NCI-H2081 treated with DMSO at 0.1 percent for 48 hours (cell line): ENCODE measurements at regions not wholly inside any gene's neighbourhood (a gene's known extent, or its start where the extent isn't known, plus 50 kb on each side); places are given as distances from the start of the nearest gene placed in this dataset.

ENCODE experiments used
- DNase-seq: peaks from one replicate; lab custom pipeline; 2025; lab: John Stamatoyannopoulos, UW

GRCh38 chr10:4581929-4582328 lies 244.1 kb upstream of the AKR1E2 start:
- no peak for DNase-seq

DNA sequence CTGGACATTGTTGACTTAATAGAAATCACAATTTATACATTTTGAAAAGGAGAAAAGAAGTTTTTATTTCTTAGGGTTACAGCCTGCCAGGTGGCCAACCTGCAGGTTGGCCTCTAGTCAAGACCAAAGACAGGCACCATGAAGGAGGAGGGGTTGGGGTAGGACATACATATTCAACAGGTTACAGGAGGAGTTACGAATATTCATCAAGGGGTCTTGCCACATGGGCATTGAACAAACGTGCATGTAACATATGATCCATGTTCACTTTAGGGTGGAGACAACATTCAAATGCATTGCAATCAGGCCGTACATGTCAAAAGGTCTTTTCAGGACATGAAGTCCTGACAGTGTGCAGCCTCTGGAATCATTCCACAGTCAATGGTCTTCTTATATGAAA lies 246.2 kb upstream of the AKR1E2 start:
- DNase-seq: no peak

DNA sequence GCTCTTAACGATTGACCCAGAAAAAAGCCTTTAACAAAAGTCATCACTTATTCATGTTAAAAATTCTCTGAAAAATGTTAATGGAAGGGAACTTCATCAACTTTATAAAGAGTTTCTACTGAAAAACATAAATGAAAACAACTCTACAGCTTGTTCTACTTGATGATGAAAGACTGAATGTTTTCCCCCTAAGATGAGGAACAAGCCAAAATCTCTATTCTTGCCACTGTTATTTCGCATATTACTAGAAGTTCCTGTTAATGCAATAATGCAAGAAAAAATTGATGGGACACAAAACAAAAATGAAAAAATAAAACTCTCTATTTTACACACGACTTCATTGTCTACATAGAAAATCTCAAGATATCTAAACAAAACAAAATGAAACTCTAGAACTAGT lies 249.8 kb upstream of the AKR1E2 start:
- DNase-seq: no peak

- DNase-seq: no peak
Observed at GRCh38 chr10:4569151-4569550, 256.9 kb upstream of the AKR1E2 start.

- no peak for DNase-seq
Observed at GRCh38 chr10:4568731-4569130, 257.3 kb upstream of the AKR1E2 start.

DNA sequence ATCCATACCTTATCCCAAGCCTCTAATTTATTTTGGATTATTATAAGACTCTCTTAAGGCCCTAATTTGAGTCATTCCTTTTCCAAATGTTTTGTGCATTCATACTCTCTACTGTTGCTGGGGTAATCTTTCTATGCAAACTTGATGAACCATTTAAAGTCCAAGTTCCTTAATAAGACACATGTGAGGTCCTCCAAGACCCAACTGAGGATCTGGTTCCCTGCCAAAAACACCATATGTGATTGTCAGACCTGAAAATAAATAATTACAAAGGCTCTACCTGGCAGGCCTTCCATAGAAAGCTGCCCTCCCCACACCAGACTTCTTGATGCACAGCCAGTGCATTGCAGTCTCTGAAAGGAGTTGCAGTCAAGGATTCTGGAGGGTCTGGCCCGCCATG lies 257.9 kb upstream of the AKR1E2 start:
- no peak for DNase-seq

DNA sequence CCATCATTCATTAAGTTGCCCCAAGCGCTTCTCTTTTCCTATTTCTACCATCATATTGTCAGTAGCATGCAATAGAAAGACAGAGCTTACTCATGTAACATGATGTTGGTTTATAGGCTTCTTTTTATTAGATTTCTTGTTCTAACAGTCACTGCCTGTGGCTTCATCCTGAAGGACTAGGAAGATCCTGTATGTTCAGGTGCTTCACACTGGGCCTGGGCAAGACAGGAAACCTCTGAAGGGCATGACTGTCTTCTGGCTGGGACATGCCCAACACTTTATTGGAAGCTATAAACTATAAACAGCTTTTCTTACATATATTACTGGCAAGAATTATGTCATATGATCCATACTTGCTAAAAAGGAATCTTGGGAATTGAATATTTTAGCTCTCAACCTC lies 258.4 kb upstream of the AKR1E2 start:
- DNase-seq: no peak

- no peak for DNase-seq
Observed at GRCh38 chr10:4566011-4566410, 260.0 kb upstream of the AKR1E2 start.

GRCh38 chr10:4561296-4561695 lies 264.7 kb upstream of the AKR1E2 start:
- no peak for DNase-seq

GRCh38 chr10:4557469-4557868 lies 268.5 kb upstream of the AKR1E2 start:
- no peak for DNase-seq

DNA sequence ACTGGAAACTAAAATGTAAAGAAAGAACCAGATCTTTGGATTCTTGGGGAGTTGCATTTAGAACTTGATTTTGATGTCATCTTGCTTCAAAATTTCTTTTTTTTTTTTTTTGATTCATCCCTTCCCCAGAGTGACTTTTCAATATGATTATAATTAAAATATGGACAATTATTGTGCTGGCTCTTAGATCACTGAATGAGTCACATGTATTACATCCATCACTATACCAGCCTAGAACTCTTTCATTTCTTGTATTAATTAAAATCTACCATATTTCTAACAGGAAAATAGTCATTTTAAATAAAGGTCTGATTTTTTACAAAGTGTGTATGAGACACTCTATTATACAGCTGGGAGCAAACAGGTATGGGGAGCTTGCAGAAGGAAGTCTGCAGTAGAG lies 269.5 kb upstream of the AKR1E2 start:
- no peak for DNase-seq

GRCh38 chr10:4555920-4556319 lies 270.1 kb upstream of the AKR1E2 start:
- DNase-seq: no peak

GRCh38 chr10:4549139-4549653 lies 276.8 kb upstream of the AKR1E2 start:
- DNase-seq: no peak

DNA sequence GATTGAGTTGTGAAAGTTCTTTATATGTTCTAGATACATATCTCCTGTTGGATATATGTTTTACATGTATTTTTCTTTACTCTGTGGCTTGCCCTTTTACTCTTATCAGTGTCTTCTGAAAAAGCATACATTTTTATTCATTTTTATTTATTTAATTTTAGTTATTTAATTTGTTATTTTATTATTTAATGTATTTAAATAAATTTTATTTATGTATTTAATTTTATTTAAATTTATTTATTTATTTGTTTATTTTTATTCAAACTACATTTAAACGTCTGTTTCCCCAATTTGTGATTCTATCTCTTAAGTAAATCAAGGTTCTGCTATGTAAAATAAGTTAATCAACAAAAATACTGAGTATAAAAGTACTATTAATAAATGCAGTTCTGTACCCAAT lies 279.1 kb upstream of the AKR1E2 start:
- DNase-seq: no peak

DNA sequence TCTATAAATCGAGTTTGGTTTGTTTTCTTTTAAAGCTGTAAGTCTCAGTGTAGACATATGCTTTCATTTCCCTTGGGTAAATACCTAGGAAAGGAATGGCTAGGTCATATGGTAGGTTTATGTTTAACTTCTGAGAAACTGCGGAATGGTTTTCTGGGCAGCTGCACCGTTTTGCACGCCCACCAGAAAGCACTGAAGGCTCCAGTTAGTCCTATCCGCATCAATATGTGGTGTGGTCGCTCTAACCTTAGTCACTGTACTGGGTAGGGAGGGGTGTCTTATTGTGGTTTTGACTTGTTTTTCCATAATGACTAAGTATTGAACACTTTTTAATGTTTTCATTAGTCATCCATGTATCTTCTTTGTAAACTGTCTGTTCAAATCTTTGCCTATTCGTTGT lies 279.5 kb upstream of the AKR1E2 start:
- DNase-seq: no peak

DNA sequence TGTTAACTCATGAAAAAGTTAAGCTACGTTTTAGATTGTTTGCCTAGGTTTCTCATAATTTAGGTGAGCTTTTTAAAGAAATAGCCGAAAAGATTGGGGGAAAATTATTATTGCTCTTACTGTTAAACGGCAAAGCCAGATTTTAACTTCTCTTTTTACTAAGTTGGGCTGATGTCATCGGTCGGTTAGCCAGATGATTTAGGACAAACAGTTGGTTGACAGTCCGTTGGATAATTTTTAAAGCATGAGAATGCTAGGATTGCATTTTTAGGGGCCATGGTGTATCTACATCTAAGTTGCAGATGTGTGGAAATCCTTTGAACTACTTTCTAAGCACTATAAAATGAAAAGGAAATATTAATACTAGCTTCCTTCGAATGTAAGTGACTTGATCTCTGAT lies 280.9 kb upstream of the AKR1E2 start:
- no peak for DNase-seq

DNA sequence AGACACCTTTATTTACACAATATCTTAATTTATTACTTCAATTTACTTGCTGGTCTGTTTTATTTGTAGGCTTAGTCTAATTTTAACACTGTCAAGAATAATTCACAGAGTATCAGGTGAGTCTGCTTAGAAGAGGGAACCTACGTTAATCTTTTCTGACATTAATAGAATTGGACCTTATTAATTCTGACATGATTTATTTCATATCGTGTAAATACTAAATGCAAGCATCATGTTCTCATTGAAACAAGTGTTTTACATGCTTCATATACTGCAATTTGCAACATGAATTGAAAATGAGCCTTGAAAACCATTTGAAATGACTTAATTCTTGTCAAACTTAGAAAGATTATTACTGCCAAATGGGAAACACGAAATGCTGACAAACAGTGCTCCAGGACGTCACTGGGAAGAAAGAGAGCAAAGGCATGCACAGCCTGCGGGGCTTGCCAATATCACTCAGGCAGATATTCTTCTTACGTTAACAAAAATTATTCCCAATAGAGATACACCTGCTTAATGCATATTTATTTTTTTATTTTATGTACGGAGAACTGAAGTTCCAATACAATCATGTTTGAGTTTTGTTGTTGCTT lies 282.0 kb upstream of the AKR1E2 start:
- DNase-seq: no peak

GRCh38 chr10:4541292-4541691 lies 284.7 kb upstream of the AKR1E2 start:
- no peak for DNase-seq

DNA sequence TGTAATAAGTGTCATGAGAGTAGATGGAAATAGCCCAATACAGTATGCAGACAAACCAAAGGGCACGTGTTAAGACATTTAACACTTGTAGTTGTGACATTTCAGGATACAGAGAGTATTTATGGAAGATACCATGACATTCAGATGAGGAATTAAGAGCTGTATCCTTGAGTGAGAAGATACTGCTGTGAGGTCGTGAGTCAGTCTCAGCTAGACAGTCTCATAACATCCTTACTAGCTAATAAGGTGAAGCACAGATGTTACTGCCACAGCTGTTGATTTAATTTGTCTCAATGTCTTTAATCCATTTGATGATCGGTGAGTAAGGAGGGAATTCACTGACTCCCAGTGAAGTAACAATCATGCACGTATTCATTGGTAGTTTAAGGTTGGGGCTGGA lies 288.0 kb upstream of the AKR1E2 start:
- no peak for DNase-seq

GRCh38 chr10:4535521-4535920 lies 290.5 kb upstream of the AKR1E2 start:
- DNase-seq: no peak

- no peak for DNase-seq
Observed at GRCh38 chr10:4533621-4534020, 292.4 kb upstream of the AKR1E2 start.

GRCh38 chr10:4532976-4533375 lies 293.0 kb upstream of the AKR1E2 start:
- no peak for DNase-seq

DNA sequence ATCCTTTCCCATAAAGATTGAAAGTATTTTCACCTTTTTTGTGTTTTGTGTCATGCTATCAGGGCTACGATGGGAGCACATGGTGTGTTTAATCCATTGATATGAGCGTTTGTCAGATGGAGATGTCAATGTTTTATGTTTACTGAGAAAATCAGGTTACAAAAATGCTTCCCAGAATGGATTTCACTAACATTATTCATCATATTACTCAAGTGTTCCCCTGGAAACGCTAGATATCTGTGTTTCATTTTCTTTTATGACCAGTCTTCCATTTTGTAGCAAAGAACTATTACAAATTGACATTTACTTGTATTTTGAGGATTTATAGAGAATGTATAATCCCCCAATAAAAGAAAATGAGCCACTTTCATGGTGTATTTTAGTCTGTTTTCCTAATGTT lies 293.5 kb upstream of the AKR1E2 start:
- DNase-seq: no peak

DNA sequence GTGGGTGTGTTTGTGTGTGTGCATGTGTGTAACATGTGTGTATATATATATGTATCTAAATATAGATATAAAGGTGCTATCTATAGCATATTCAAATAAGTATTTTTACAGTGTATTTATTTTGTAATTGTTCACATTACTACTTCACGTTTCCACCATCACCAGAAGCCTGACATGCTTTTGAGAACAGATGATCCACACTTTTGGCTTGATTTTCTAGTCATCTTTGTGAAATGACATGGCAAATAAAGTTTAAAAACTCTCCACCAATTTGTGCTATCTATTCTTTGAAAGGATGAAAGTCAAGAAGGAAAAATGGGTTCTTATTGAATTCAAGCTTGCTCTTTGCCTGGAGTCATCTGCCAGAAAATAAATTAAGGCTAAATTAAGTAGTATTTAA lies 294.0 kb upstream of the AKR1E2 start:
- DNase-seq: no peak

GRCh38 chr10:4529266-4529665 lies 296.7 kb upstream of the AKR1E2 start:
- DNase-seq: no peak
